Fibroblast of villous mesenchyme (primary cell): ENCODE measurements at regions not wholly inside any gene's neighbourhood (a gene's known extent, or its start where the extent isn't known, plus 50 kb on each side); places are given as distances from the start of the nearest gene placed in this dataset.
A peak's percentile ranks its signal among the peaks of the same experiment; 100 is the strongest.

Experiments used
- DNase-seq: peaks from one replicate; pipeline ENCODE4 v3.0.0-alpha.2; 2010; ENCODE audit warnings: low read depth
- H3K4me3 ChIP-seq: 2 replicates; pipeline ENCODE4 v1.5.1; 2011; ENCODE audit warnings: low read depth, mild to moderate bottlenecking, low read length
- TF ChIP-seq, protein P1 (sequence below): IDR thresholded peaks from 2 replicates; pipeline ENCODE4 v1.5.1; 2012; ENCODE audit warnings: low read depth, mild to moderate bottlenecking, low read length; ENCODE audit not compliant: insufficient read depth

DNA sequence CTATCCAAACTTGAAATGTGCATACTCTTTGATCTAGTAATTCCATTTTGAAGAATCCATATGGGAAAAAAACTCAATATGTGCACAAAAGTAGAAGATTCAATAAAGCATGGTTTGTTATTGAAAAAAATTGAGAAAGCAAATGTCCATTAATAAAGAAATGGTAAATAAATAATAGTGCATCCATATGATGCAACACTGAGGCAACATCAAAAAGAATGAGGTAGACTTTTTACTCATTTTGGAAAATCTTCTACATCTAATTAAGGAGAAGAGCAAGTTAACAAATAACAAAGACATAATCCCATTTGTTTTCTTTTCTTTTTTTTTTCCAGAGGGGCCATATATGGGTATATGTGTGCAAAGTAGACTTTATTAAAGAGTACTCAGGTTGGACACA is 52.5 kb upstream of the FST start:
- no peak overlapping the region for H3K4me3 ChIP-seq
- TF ChIP-seq, protein P1, sequence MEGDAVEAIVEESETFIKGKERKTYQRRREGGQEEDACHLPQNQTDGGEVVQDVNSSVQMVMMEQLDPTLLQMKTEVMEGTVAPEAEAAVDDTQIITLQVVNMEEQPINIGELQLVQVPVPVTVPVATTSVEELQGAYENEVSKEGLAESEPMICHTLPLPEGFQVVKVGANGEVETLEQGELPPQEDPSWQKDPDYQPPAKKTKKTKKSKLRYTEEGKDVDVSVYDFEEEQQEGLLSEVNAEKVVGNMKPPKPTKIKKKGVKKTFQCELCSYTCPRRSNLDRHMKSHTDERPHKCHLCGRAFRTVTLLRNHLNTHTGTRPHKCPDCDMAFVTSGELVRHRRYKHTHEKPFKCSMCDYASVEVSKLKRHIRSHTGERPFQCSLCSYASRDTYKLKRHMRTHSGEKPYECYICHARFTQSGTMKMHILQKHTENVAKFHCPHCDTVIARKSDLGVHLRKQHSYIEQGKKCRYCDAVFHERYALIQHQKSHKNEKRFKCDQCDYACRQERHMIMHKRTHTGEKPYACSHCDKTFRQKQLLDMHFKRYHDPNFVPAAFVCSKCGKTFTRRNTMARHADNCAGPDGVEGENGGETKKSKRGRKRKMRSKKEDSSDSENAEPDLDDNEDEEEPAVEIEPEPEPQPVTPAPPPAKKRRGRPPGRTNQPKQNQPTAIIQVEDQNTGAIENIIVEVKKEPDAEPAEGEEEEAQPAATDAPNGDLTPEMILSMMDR = no peak
- no peak for DNase-seq

DNA sequence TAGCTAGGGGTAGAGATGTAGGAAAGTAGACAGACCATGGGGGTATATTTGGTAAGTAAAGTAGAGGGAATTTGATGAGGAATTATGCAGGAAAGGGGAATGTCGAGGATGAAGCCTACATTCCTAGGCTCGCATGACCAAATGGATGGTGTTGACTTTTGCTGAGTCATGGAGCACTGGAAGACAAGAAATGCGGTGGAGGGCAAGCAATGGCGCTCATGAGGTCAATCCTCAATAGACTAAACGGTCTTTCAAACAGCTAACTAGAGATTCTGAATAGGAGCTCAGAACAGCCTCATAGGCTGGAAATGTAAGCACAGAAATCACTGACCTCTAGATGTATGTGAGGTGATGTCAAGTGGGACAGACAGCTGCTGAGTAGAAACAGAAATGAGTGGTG is 50.7 kb upstream of the FST start:
- DNase-seq = no peak
- TF ChIP-seq, protein P1 = no peak
- H3K4me3 ChIP-seq = no peak overlapping the region

DNA sequence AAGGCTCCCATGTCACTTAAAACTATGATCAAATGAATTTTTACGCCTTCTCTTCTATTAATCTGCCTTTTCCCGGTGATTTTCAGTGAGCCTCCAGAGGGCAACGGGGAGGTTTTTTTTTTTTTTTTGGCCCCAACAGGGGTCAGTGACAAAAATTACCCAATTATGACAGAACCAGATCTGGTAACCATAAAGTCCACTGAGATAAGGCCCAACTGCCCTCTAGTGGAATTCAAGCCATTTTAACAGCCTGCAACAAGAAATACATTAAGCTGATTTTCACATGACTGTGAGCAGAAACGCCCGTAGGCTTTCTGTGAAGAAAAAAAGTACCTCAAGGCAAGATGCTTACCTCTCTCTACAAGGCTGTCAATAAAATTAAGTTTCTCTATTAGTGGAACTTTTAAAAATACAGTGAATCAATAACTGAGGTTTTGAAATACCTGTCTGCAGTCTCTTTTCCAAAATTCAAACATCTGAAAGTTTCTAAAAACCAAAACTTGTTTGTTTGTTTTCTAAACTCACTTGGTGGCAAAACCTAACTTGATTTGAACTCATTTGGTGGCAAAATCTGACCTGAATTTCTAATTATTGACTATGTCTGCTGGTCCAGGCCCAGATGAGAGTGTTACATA is 49.7 kb upstream of the FST start:
- DNase-seq = peak; percentile 76
- no peak overlapping the region for H3K4me3 ChIP-seq
- TF ChIP-seq, protein P1 = peak; percentile 69
